H9 (cell line): ENCODE measurements at regions not wholly inside any gene's neighbourhood (a gene's known extent, or its start where the extent isn't known, plus 50 kb on each side); places are given as distances from the start of the nearest gene placed in this dataset.

ENCODE experiments used
- DNase-seq: peaks from one replicate; pipeline ENCODE4 v3.0.0-alpha.2; 2017
- H2AFZ ChIP-seq: one replicate; pipeline ENCODE4 v1.6.1; 2013; ENCODE audit warnings: mild to moderate bottlenecking, low read length, control low read depth, moderate library complexity
- H2AK5ac ChIP-seq: 2 replicates; pipeline ENCODE4 v1.6.1; 2013; ENCODE audit warnings: low read length, control low read depth, mixed read lengths; ENCODE audit not compliant: insufficient read length
- H2BK120ac ChIP-seq: one replicate; pipeline ENCODE4 v1.6.1; 2013; ENCODE audit warnings: low read depth, mild to moderate bottlenecking, low read length, control low read depth, inconsistent platforms; ENCODE audit not compliant: poor library complexity, severe bottlenecking
- H2BK12ac ChIP-seq: 2 replicates; pipeline ENCODE4 v1.6.1; 2013; ENCODE audit warnings: low read length, control low read depth, mixed read lengths, low read depth; ENCODE audit not compliant: insufficient read length
- H2BK15ac ChIP-seq: 2 replicates; pipeline ENCODE4 v1.6.1; 2013; ENCODE audit warnings: low read depth, low read length, control low read depth
- H2BK20ac ChIP-seq: one replicate; pipeline ENCODE4 v1.6.1; 2013; ENCODE audit warnings: low read depth, mild to moderate bottlenecking, low read length, control low read depth, inconsistent platforms; ENCODE audit not compliant: poor library complexity, severe bottlenecking
- H2BK5ac ChIP-seq: 2 replicates; pipeline ENCODE4 v1.6.1; 2013; ENCODE audit warnings: low read length, control low read depth, mixed read lengths; ENCODE audit not compliant: insufficient read length
- H3K14ac ChIP-seq: 2 replicates; pipeline ENCODE4 v1.6.1; 2013; ENCODE audit warnings: low read length, control low read depth; ENCODE audit not compliant: insufficient read depth
- H3K18ac ChIP-seq: 2 replicates; pipeline ENCODE4 v1.6.1; 2013; ENCODE audit warnings: low read depth, mild to moderate bottlenecking, mixed read lengths, low read length, control low read depth; ENCODE audit not compliant: insufficient read length
- H3K23ac ChIP-seq: 2 replicates; pipeline ENCODE4 v1.6.1; 2013; ENCODE audit warnings: low read length, control low read depth, mixed read lengths, low read depth; ENCODE audit not compliant: insufficient read length
- H3K23me2 ChIP-seq: 2 replicates; pipeline ENCODE4 v1.6.1; 2013; ENCODE audit warnings: low read depth, mild to moderate bottlenecking, mixed read lengths, low read length, control low read depth; ENCODE audit not compliant: insufficient read length, poor library complexity, severe bottlenecking
- H3K27ac ChIP-seq: 2 replicates; pipeline ENCODE4 v1.5.1; 2013; ENCODE audit warnings: low read length, control low read depth, mixed read lengths, low read depth; ENCODE audit not compliant: insufficient read length
- H3K27me3 ChIP-seq: 2 replicates; pipeline ENCODE4 v1.6.1; 2013; ENCODE audit warnings: low read length, control low read depth, inconsistent platforms; ENCODE audit not compliant: insufficient read depth
- H3K4ac ChIP-seq: 2 replicates; pipeline ENCODE4 v1.6.1; 2013; ENCODE audit warnings: low read depth, mild to moderate bottlenecking, control low read depth, inconsistent platforms, low read length, moderate library complexity
- H3K4me1 ChIP-seq: 2 replicates; pipeline ENCODE4 v1.6.1; 2013; ENCODE audit warnings: low read length, control low read depth, inconsistent platforms; ENCODE audit not compliant: insufficient read depth
- H3K4me2 ChIP-seq: 2 replicates; pipeline ENCODE4 v1.6.1; 2013; ENCODE audit warnings: low read length, control low read depth, mixed read lengths; ENCODE audit not compliant: insufficient read length, insufficient read depth
- H3K56ac ChIP-seq: 2 replicates; pipeline ENCODE4 v1.6.1; 2013; ENCODE audit warnings: low read depth, mild to moderate bottlenecking, mixed read lengths, low read length, control low read depth; ENCODE audit not compliant: insufficient read length
- H3K79me1 ChIP-seq: 2 replicates; pipeline ENCODE4 v1.6.1; 2013; ENCODE audit warnings: low read depth, mild to moderate bottlenecking, moderate library complexity, low read length, control low read depth, inconsistent platforms; ENCODE audit not compliant: insufficient read depth, poor library complexity, severe bottlenecking
- H3K79me2 ChIP-seq: 2 replicates; pipeline ENCODE4 v1.6.1; 2013; ENCODE audit warnings: low read length, control low read depth, inconsistent platforms; ENCODE audit not compliant: insufficient read depth
- H3K9ac ChIP-seq: 2 replicates; pipeline ENCODE4 v1.6.1; 2013; ENCODE audit warnings: low read length, control low read depth, mixed read lengths; ENCODE audit not compliant: insufficient read length; ENCODE audit errors: extremely low read depth
- H3K9me3 ChIP-seq: one replicate; pipeline ENCODE4 v1.6.1; 2013; ENCODE audit warnings: low read depth, low read length, inconsistent platforms; ENCODE audit not compliant: control insufficient read depth
- H3T11ph ChIP-seq: one replicate; pipeline ENCODE4 v1.6.1; 2013; ENCODE audit warnings: mild to moderate bottlenecking, low read length, control low read depth, inconsistent platforms
- H4K20me1 ChIP-seq: one replicate; pipeline ENCODE4 v1.6.1; 2013; ENCODE audit not compliant: control insufficient read depth, insufficient read length, insufficient read depth
- H4K5ac ChIP-seq: 2 replicates; pipeline ENCODE4 v1.6.1; 2013; ENCODE audit warnings: low read depth, mild to moderate bottlenecking, mixed read lengths, low read length, control low read depth; ENCODE audit not compliant: insufficient read length
- H4K8ac ChIP-seq: replicated peaks from 2 replicates; pipeline ENCODE4 v1.6.1; 2013; ENCODE audit warnings: low read length, control low read depth, mixed read lengths, low read depth; ENCODE audit not compliant: insufficient read length
- H4K91ac ChIP-seq: 2 replicates; pipeline ENCODE4 v1.6.1; 2013; ENCODE audit warnings: low read depth, mild to moderate bottlenecking, moderate library complexity, mixed read lengths, low read length, control low read depth; ENCODE audit not compliant: insufficient read length
- H3K27ac Mint-ChIP-seq, 3 experiments: 2 replicates in 2 of 3; 3 replicates in 1 of 3; pipeline ENCODE4 v1.8.0; 2020 to 2021; ENCODE audit warnings: mixed read lengths in 3 of 3, mild to moderate bottlenecking in 1 of 3, moderate library complexity in 1 of 3
- H3K27me3 Mint-ChIP-seq: 2 replicates; pipeline ENCODE4 v1.8.0; 2021; ENCODE audit warnings: low read depth, mild to moderate bottlenecking, moderate library complexity, mixed read lengths
- H3K36me3 Mint-ChIP-seq, 3 experiments: 2 replicates in 2 of 3; 3 replicates in 1 of 3; pipeline ENCODE4 v1.8.0; 2020 to 2021; ENCODE audit warnings: low read depth in 3 of 3, mixed read lengths in 3 of 3; ENCODE audit not compliant: insufficient read depth in 1 of 3
- H3K4me1 Mint-ChIP-seq, 2 experiments: 2 replicates each; pipeline ENCODE4 v1.8.0; 2020; ENCODE audit warnings: mixed read lengths in 2 of 2
- H3K4me3 Mint-ChIP-seq, 2 experiments: 2 replicates in 1 of 2; 3 replicates in 1 of 2; pipeline ENCODE4 v1.8.0; 2020 to 2021; ENCODE audit warnings: mild to moderate bottlenecking in 2 of 2, mixed read lengths in 2 of 2, moderate library complexity in 1 of 2
- H3K9me3 Mint-ChIP-seq, 2 experiments: 2 replicates in 1 of 2; 3 replicates in 1 of 2; pipeline ENCODE4 v1.8.0; 2020; ENCODE audit warnings: mild to moderate bottlenecking in 2 of 2, mixed read lengths in 2 of 2, moderate library complexity in 1 of 2
- WGBS: extraction: QIAGEN DNeasy Blood & Tissue Kit; methylation state at CpG from one replicate; pipeline ENCODE4 v1.1.7; 2013; ENCODE audit warnings: missing lambda C conversion rate, low lambda C conversion rate, mixed read lengths; ENCODE audit not compliant: insufficient read length; ENCODE audit errors: extremely low coverage; 5-methylcytosine and 5-hydroxymethylcytosine counted together
- TF ChIP-seq, protein P1 (sequence below): fragments of 200-600 bp; sonication (generic); conservative IDR thresholded peaks from 3 replicates; pipeline ENCODE4 v1.8.0; 2021; ENCODE audit warnings: antibody characterized with exemption, mild to moderate bottlenecking

- H3K4me1 Mint-ChIP-seq, result no peaks in the 10 kb centered on the region
- Histone ChIP-seq H3K27ac (no peak overlapping the region), H3K4ac (no peak overlapping the region), H2BK120ac (no peak overlapping the region), H3K4me1 (no peaks in the 10 kb centered on the region), H3K9me3 (no peaks in the 10 kb centered on the region), H2AFZ (no peak overlapping the region), H3K23ac (no peak overlapping the region), H2BK20ac (no peak overlapping the region), H2BK5ac (no peak overlapping the region), H3K9ac (no peak overlapping the region), H4K20me1 (no peaks in the 10 kb centered on the region), H3K27me3 (no peaks in the 10 kb centered on the region), H2AK5ac (no peak overlapping the region), H3K79me1 (no peaks in the 10 kb centered on the region), H3K18ac (no peak overlapping the region), H3K14ac (no peak overlapping the region), H3K4me2 (no peak overlapping the region), H3K56ac (no peak overlapping the region), H4K91ac (no peak overlapping the region), H4K8ac (no peak overlapping the region), H2BK15ac (no peak overlapping the region), H3K23me2 (no peaks in the 10 kb centered on the region), H3T11ph (no peak overlapping the region), H3K79me2 (no peaks in the 10 kb centered on the region), H2BK12ac (no peak overlapping the region), H4K5ac (no peak overlapping the region)
- H3K27ac Mint-ChIP-seq, result no peak overlapping the region
- H3K9me3 Mint-ChIP-seq, result peaks cover 8 to 21% of the 10 kb centered on the region in 2 experiments
- TF ChIP-seq, protein P1, sequence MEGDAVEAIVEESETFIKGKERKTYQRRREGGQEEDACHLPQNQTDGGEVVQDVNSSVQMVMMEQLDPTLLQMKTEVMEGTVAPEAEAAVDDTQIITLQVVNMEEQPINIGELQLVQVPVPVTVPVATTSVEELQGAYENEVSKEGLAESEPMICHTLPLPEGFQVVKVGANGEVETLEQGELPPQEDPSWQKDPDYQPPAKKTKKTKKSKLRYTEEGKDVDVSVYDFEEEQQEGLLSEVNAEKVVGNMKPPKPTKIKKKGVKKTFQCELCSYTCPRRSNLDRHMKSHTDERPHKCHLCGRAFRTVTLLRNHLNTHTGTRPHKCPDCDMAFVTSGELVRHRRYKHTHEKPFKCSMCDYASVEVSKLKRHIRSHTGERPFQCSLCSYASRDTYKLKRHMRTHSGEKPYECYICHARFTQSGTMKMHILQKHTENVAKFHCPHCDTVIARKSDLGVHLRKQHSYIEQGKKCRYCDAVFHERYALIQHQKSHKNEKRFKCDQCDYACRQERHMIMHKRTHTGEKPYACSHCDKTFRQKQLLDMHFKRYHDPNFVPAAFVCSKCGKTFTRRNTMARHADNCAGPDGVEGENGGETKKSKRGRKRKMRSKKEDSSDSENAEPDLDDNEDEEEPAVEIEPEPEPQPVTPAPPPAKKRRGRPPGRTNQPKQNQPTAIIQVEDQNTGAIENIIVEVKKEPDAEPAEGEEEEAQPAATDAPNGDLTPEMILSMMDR, result no peak
- H3K27me3 Mint-ChIP-seq, result no peaks in the 10 kb centered on the region; the same call in 1 of the 2 replicates
- H3K4me3 Mint-ChIP-seq, result no peak overlapping the region
- DNase-seq, result no peak
- H3K36me3 Mint-ChIP-seq, result peaks cover 0 to 15% (median 7%) of the 10 kb centered on the region in 3 experiments; a peak in 5 of 7 replicates
- no CpG with 5 or more reads among the region's 6 CpGs for WGBS
These were observed 888.6 kb upstream of the NRXN1 start for GRCh38 chr2:51920509-51920908.
